Dedifferentiated amniotic fluid mesenchymal stem cell (primary cell): ENCODE measurements at regions not wholly inside any gene's neighbourhood (a gene's known extent, or its start where the extent isn't known, plus 50 kb on each side); places are given as distances from the start of the nearest gene placed in this dataset.

Source experiments
- DNase-seq: peaks from one replicate; pipeline ENCODE4 v3.0.0-alpha.2; 2016; ENCODE audit errors: extremely low spot score

GRCh38 chr6:138692058-138692977 is 81.3 kb upstream of the CCDC28A start:
- DNase-seq, result no peak

- DNase-seq, result no peak
These were observed 80.3 kb upstream of the CCDC28A start for GRCh38 chr6:138692978-138693909.

GRCh38 chr6:138695193-138695592 is 78.4 kb upstream of the CCDC28A start:
- DNase-seq, result no peak

- no peak for DNase-seq
These were observed 59.1 kb upstream of the CCDC28A start for GRCh38 chr6:138714493-138714892.

- DNase-seq, result no peak
These were observed 57.6 kb upstream of the CCDC28A start for GRCh38 chr6:138716013-138716412.

- no peak for DNase-seq
These were observed 56.5 kb upstream of the CCDC28A start for GRCh38 chr6:138716971-138717665.

- DNase-seq, result no peak
These were observed 54.4 kb upstream of the CCDC28A start for GRCh38 chr6:138719011-138719635.

GRCh38 chr6:138719744-138720143 is 53.8 kb upstream of the CCDC28A start:
- DNase-seq, result no peak

GRCh38 chr6:138722425-138723371 is 50.9 kb upstream of the CCDC28A start:
- DNase-seq, result no peak
